ENCODE measurements at regions not wholly inside any gene's neighbourhood (a gene's known extent, or its start where the extent isn't known, plus 50 kb on each side); places are given as distances from the start of the nearest gene placed in this dataset.
A peak's percentile ranks its signal among the peaks of the same experiment; 100 is the strongest.

GRCh38 chr21:35405981-35406380, 356.9 kb upstream of the RUNX1 start:
- no peak overlapping the region for H3K4me3 ChIP-seq (ENCODE audit: low read depth, low read length)
- no peak for DNase-seq (ENCODE audit: low read depth)
- no peak for TF ChIP-seq POLR2A (IDR thresholded peaks at IDR 0.05; ENCODE audit: extremely low read depth, insufficient read length)

DNA sequence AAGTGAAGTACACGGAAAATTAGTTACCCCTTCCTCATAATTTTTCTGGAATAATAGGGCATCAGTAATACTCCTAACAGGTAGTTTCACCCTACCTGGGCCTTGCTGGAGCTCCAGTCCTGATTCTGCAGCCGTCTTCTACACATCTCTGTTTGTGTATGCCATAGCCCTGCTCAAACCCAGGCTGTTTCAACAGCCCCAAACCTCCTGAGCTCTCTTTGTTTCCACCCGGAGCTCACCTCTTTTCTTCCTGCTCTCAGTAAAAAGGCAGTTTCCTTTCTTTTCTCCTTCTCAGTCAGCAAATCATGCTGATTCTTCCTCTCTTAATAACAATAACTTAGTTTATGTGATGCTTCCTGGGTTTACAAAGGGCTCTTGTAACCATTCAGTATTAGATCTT, 355.1 kb upstream of the RUNX1 start:
- H3K4me3 ChIP-seq (ENCODE audit: low read depth, low read length) = no peak overlapping the region
- no peak for DNase-seq (ENCODE audit: low read depth)
- TF ChIP-seq POLR2A (IDR thresholded peaks at IDR 0.05; ENCODE audit: extremely low read depth, insufficient read length) (no peak), MYC (IDR thresholded peaks at IDR 0.05; ENCODE audit: low read depth, low read length) (no peak)
- TF ChIP-seq, protein P1, sequence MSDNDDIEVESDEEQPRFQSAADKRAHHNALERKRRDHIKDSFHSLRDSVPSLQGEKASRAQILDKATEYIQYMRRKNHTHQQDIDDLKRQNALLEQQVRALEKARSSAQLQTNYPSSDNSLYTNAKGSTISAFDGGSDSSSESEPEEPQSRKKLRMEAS (IDR thresholded peaks at IDR 0.05; ENCODE audit: low read depth, low read length) = no peak
- TF ChIP-seq, protein P2, sequence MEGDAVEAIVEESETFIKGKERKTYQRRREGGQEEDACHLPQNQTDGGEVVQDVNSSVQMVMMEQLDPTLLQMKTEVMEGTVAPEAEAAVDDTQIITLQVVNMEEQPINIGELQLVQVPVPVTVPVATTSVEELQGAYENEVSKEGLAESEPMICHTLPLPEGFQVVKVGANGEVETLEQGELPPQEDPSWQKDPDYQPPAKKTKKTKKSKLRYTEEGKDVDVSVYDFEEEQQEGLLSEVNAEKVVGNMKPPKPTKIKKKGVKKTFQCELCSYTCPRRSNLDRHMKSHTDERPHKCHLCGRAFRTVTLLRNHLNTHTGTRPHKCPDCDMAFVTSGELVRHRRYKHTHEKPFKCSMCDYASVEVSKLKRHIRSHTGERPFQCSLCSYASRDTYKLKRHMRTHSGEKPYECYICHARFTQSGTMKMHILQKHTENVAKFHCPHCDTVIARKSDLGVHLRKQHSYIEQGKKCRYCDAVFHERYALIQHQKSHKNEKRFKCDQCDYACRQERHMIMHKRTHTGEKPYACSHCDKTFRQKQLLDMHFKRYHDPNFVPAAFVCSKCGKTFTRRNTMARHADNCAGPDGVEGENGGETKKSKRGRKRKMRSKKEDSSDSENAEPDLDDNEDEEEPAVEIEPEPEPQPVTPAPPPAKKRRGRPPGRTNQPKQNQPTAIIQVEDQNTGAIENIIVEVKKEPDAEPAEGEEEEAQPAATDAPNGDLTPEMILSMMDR (IDR thresholded peaks at IDR 0.05; ENCODE audit: low read depth, low read length) = no peak

DNA sequence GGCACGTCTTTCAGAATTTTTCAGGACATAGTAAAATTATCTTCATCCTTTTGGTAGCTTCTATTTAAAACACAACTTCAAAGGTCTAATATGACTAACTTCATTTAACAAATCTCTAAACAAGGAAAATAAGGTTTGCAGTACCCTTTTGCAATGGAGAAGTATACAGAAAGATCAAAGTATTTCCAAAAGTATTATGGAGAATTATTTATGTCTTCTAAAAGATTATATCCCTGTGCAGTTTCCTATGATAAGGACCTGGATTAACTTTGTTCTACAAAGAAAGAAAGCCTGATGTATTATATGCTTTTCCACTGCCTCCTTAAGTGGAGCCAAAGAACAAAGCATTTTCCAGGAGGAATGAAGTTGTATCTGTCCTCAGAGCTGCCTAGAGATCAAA, 353.0 kb upstream of the RUNX1 start:
- no peak for TF ChIP-seq POLR2A (IDR thresholded peaks at IDR 0.05; ENCODE audit: extremely low read depth, insufficient read length)
- TF ChIP-seq, protein P1 (IDR thresholded peaks at IDR 0.05; ENCODE audit: low read depth, low read length) = no peak
- TF ChIP-seq, protein P2 (IDR thresholded peaks at IDR 0.05; ENCODE audit: low read depth, low read length) = no peak
- TF ChIP-seq MYC (IDR thresholded peaks at IDR 0.05; ENCODE audit: low read depth, low read length) = no peak
- DNase-seq (ENCODE audit: low read depth) = no peak
- H3K4me3 ChIP-seq (ENCODE audit: low read depth, low read length) = no peak overlapping the region

- no peak for DNase-seq (ENCODE audit: low read depth)
- TF ChIP-seq, protein P2 (IDR thresholded peaks at IDR 0.05; ENCODE audit: low read depth, low read length) = no peak
- TF ChIP-seq MYC (IDR thresholded peaks at IDR 0.05; ENCODE audit: low read depth, low read length) (no peak), POLR2A (IDR thresholded peaks at IDR 0.05; ENCODE audit: extremely low read depth, insufficient read length) (no peak)
- TF ChIP-seq, protein P1 (IDR thresholded peaks at IDR 0.05; ENCODE audit: low read depth, low read length) = no peak
- no peak overlapping the region for H3K4me3 ChIP-seq (ENCODE audit: low read depth, low read length)
Observed at GRCh38 chr21:35401476-35401875, 352.4 kb upstream of the RUNX1 start.

DNA sequence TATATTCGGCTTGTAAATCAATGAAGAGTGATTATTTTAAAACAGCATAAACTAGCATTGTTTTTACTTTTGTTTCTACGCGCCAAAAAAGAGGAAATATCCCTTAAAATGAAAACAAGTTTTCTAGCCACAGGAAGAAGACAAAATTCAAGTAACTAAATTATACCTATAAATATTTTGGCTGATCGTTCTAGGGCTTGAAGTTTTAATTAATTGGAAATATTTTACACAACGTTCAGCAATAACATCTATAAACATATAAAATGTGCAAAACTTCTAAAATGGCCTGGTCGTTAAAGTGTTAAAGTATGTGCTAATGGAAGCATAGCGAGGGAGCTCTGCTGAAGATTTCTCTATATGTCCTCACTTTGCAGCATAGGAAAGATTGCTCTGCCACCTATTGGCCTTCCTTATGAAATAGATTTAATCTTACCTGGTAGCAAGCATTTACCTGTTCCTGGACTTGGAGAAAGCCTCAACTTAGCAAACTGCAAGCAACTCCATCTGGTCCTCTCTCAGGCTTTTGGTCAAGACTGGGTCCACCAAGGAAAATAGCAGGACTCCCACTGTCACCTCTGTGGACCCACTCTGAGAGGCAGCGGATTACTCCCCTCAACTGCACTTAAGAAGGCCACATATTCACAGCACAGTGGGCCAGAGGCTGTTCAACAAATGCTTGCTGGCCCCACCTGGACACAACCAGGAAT, 351.3 kb upstream of the RUNX1 start:
- DNase-seq (ENCODE audit: low read depth) = peak; percentile 79
- TF ChIP-seq, protein P1 (IDR thresholded peaks at IDR 0.05; ENCODE audit: low read depth, low read length) = no peak
- TF ChIP-seq, protein P2 (IDR thresholded peaks at IDR 0.05; ENCODE audit: low read depth, low read length) = peak; percentile 40
- TF ChIP-seq POLR2A (IDR thresholded peaks at IDR 0.05; ENCODE audit: extremely low read depth, insufficient read length) = no peak
- no peak; the same call in 1 of the 2 replicates for TF ChIP-seq MYC (IDR thresholded peaks at IDR 0.05; ENCODE audit: low read depth, low read length)
- peak overlapping the region; percentile 13 for H3K4me3 ChIP-seq (ENCODE audit: low read depth, low read length)

- TF ChIP-seq, protein P1 (IDR thresholded peaks at IDR 0.05; ENCODE audit: low read depth, low read length) = no peak
- no peak for TF ChIP-seq MYC (IDR thresholded peaks at IDR 0.05; ENCODE audit: low read depth, low read length)
- TF ChIP-seq POLR2A (IDR thresholded peaks at IDR 0.05; ENCODE audit: extremely low read depth, insufficient read length) = no peak
- TF ChIP-seq, protein P2 (IDR thresholded peaks at IDR 0.05; ENCODE audit: low read depth, low read length) = no peak
- peak overlapping the region; percentile 13 for H3K4me3 ChIP-seq (ENCODE audit: low read depth, low read length)
- DNase-seq (ENCODE audit: low read depth) = no peak
Observed at GRCh38 chr21:35399706-35400105, 350.6 kb upstream of the RUNX1 start.
